ENCODE measurements at regions not wholly inside any gene's neighbourhood (a gene's known extent, or its start where the extent isn't known, plus 50 kb on each side); places are given as distances from the start of the nearest gene placed in this dataset.

DNA sequence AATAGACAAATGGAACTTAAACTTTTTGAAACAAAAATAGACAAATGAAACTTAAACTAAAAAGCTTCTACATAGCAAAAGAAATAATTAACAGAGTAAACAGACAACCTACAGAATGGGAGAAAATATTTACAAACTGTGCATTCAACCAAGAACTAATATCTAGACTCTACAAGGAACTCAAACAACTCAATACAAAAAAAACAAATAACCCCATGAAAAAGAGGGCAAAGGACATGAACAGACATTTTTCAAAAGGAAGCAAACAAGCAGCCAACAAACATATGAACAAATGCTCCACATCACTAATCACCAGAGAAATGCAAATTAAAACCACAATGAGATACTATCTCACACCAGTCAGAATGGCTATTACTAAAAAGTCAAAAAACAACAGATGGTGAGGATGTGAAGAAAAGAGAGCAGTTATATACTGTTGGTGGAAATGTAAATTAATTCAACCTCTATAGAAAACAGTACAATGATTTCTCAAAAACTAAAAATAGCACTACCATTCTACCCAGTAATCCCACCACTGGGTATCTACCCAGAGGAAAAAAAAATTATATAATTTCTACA lies 170.8 kb upstream of the RGMB start:
- no peaks in the 10 kb centered on the region for H3F3A ChIP-seq (ENCODE audit: insufficient read depth, low read length, poor library complexity, severe bottlenecking)
- H3K9me2 ChIP-seq (ENCODE audit: insufficient read depth, low read length) = no peaks in the 10 kb centered on the region
- H3K4me3 ChIP-seq (ENCODE audit: low read length) = no peak overlapping the region
- H3K9ac ChIP-seq (ENCODE audit: low read length) = no peak overlapping the region
- H3K79me2 ChIP-seq (replicated peaks; ENCODE audit: insufficient read depth, low read length) = no peaks in the 10 kb centered on the region
- no peaks in the 10 kb centered on the region for H3K27me3 ChIP-seq (ENCODE audit: insufficient read depth, low read depth, low read length)
- H2AFZ ChIP-seq (ENCODE audit: low read depth, low read length) = no peak overlapping the region
- no peak overlapping the region for H3K4me2 ChIP-seq (ENCODE audit: low read length)
- TF ChIP-seq, protein P1, sequence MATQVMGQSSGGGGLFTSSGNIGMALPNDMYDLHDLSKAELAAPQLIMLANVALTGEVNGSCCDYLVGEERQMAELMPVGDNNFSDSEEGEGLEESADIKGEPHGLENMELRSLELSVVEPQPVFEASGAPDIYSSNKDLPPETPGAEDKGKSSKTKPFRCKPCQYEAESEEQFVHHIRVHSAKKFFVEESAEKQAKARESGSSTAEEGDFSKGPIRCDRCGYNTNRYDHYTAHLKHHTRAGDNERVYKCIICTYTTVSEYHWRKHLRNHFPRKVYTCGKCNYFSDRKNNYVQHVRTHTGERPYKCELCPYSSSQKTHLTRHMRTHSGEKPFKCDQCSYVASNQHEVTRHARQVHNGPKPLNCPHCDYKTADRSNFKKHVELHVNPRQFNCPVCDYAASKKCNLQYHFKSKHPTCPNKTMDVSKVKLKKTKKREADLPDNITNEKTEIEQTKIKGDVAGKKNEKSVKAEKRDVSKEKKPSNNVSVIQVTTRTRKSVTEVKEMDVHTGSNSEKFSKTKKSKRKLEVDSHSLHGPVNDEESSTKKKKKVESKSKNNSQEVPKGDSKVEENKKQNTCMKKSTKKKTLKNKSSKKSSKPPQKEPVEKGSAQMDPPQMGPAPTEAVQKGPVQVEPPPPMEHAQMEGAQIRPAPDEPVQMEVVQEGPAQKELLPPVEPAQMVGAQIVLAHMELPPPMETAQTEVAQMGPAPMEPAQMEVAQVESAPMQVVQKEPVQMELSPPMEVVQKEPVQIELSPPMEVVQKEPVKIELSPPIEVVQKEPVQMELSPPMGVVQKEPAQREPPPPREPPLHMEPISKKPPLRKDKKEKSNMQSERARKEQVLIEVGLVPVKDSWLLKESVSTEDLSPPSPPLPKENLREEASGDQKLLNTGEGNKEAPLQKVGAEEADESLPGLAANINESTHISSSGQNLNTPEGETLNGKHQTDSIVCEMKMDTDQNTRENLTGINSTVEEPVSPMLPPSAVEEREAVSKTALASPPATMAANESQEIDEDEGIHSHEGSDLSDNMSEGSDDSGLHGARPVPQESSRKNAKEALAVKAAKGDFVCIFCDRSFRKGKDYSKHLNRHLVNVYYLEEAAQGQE (IDR thresholded peaks at IDR 0.05; ENCODE audit: borderline replicate concordance) = no peak
- no peak for TF ChIP-seq POLR2AphosphoS5 (IDR thresholded peaks at IDR 0.05)
- TF ChIP-seq SMC3 (conservative IDR thresholded peaks at IDR 0.05; ENCODE audit: poor library complexity) = no peak
- TF ChIP-seq EZH2 (IDR thresholded peaks at IDR 0.05; ENCODE audit: borderline replicate concordance, insufficient read depth, low read length, poor library complexity, severe bottlenecking) = no peak
- TF ChIP-seq RAD21 (conservative IDR thresholded peaks at IDR 0.05) = no peak
- no peak for TF ChIP-seq TAF1 (IDR thresholded peaks at IDR 0.05; ENCODE audit: low read depth)
- no peak for TF ChIP-seq MXI1 (conservative IDR thresholded peaks at IDR 0.05; ENCODE audit: poor library complexity, severe bottlenecking)
- TF ChIP-seq, protein P2, sequence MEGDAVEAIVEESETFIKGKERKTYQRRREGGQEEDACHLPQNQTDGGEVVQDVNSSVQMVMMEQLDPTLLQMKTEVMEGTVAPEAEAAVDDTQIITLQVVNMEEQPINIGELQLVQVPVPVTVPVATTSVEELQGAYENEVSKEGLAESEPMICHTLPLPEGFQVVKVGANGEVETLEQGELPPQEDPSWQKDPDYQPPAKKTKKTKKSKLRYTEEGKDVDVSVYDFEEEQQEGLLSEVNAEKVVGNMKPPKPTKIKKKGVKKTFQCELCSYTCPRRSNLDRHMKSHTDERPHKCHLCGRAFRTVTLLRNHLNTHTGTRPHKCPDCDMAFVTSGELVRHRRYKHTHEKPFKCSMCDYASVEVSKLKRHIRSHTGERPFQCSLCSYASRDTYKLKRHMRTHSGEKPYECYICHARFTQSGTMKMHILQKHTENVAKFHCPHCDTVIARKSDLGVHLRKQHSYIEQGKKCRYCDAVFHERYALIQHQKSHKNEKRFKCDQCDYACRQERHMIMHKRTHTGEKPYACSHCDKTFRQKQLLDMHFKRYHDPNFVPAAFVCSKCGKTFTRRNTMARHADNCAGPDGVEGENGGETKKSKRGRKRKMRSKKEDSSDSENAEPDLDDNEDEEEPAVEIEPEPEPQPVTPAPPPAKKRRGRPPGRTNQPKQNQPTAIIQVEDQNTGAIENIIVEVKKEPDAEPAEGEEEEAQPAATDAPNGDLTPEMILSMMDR (IDR thresholded peaks at IDR 0.05; ENCODE audit: poor library complexity, severe bottlenecking) = no peak
- no peak for TF ChIP-seq EP300 (conservative IDR thresholded peaks at IDR 0.05; ENCODE audit: poor library complexity, severe bottlenecking)
- peaks cover 3% of the 10 kb centered on the region for H3K9me3 ChIP-seq (ENCODE audit: low read length)
- H3K36me3 ChIP-seq (ENCODE audit: insufficient read depth, low read length) = no peaks in the 10 kb centered on the region
- H3K27ac ChIP-seq (ENCODE audit: low read length) = no peak overlapping the region
- no peaks in the 10 kb centered on the region for H4K20me1 ChIP-seq (ENCODE audit: insufficient read depth)

DNA sequence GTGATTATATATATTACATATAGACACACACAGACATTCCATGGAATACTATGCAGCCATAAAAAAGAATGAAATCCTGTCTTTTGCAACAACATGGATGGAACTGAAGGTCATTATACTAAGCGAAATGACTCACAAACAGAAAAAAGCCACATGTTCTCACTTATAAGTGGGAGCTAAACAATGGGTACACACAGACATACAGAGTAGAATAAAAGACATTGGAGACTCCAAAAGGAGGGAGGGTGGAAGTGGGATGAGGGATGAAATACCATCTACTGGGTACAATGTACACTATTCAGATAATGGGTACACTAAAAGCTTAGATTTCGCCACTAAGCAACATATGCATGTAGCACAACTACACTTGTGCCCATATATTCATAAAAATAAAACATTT lies 170.0 kb upstream of the RGMB start:
- Histone ChIP-seq H3K9me3 (ENCODE audit: low read length) (peaks cover 3% of the 10 kb centered on the region), H3K9me2 (ENCODE audit: insufficient read depth, low read length) (no peaks in the 10 kb centered on the region), H4K20me1 (ENCODE audit: insufficient read depth) (no peaks in the 10 kb centered on the region), H2AFZ (ENCODE audit: low read depth, low read length) (no peak overlapping the region), H3K4me2 (ENCODE audit: low read length) (no peak overlapping the region), H3K27ac (ENCODE audit: low read length) (no peak overlapping the region), H3K4me3 (ENCODE audit: low read length) (no peak overlapping the region), H3K36me3 (ENCODE audit: insufficient read depth, low read length) (no peaks in the 10 kb centered on the region), H3K79me2 (replicated peaks; ENCODE audit: insufficient read depth, low read length) (no peaks in the 10 kb centered on the region), H3F3A (ENCODE audit: insufficient read depth, low read length, poor library complexity, severe bottlenecking) (no peaks in the 10 kb centered on the region), H3K9ac (ENCODE audit: low read length) (no peak overlapping the region), H3K27me3 (ENCODE audit: insufficient read depth, low read depth, low read length) (no peaks in the 10 kb centered on the region)
- no peak for TF ChIP-seq EP300 (conservative IDR thresholded peaks at IDR 0.05; ENCODE audit: poor library complexity, severe bottlenecking)
- TF ChIP-seq TAF1 (IDR thresholded peaks at IDR 0.05; ENCODE audit: low read depth) = no peak
- TF ChIP-seq, protein P2 (IDR thresholded peaks at IDR 0.05; ENCODE audit: poor library complexity, severe bottlenecking) = no peak
- no peak for TF ChIP-seq EZH2 (IDR thresholded peaks at IDR 0.05; ENCODE audit: borderline replicate concordance, insufficient read depth, low read length, poor library complexity, severe bottlenecking)
- TF ChIP-seq SMC3 (conservative IDR thresholded peaks at IDR 0.05; ENCODE audit: poor library complexity) = no peak
- TF ChIP-seq, protein P1 (IDR thresholded peaks at IDR 0.05; ENCODE audit: borderline replicate concordance) = no peak
- no peak for TF ChIP-seq RAD21 (conservative IDR thresholded peaks at IDR 0.05)
- TF ChIP-seq MXI1 (conservative IDR thresholded peaks at IDR 0.05; ENCODE audit: poor library complexity, severe bottlenecking) = no peak
- TF ChIP-seq POLR2AphosphoS5 (IDR thresholded peaks at IDR 0.05) = no peak
